ENCODE measurements at regions not wholly inside any gene's neighbourhood (a gene's known extent, or its start where the extent isn't known, plus 50 kb on each side); places are given as distances from the start of the nearest gene placed in this dataset.

- Histone ChIP-seq H2AFZ (ENCODE audit: low read length) (no peak overlapping the region), H3F3A (ENCODE audit: low read depth) (no peaks in the 10 kb centered on the region), H4K20me1 (ENCODE audit: insufficient read depth, low read length, poor library complexity, severe bottlenecking) (no peaks in the 10 kb centered on the region), H3K4me1 (ENCODE audit: insufficient read depth, low read length, poor library complexity, severe bottlenecking) (no peaks in the 10 kb centered on the region), H3K9me2 (replicated peaks; ENCODE audit: low read depth, low read length) (no peaks in the 10 kb centered on the region), H3K27me3 (ENCODE audit: insufficient read depth, low read length, poor library complexity, severe bottlenecking) (no peaks in the 10 kb centered on the region), H3K9me3 (ENCODE audit: insufficient read depth, low read depth, low read length) (no peaks in the 10 kb centered on the region; the same call in 1 of the 2 replicates), H3K4me2 (ENCODE audit: low read depth, low read length, poor library complexity, severe bottlenecking) (no peak overlapping the region), H3K36me3 (ENCODE audit: insufficient read depth, low read length) (no peaks in the 10 kb centered on the region), H3K9ac (ENCODE audit: low read depth, low read length, poor library complexity, severe bottlenecking) (no peak overlapping the region), H3K4me3 (ENCODE audit: low read length, poor library complexity, severe bottlenecking) (no peak overlapping the region), H3K79me2 (ENCODE audit: insufficient read depth, low read length) (no peaks in the 10 kb centered on the region)
- no peak for TF ChIP-seq EZH2phosphoT487 (IDR thresholded peaks at IDR 0.05; ENCODE audit: borderline replicate concordance)
- no peak for TF ChIP-seq CTCF (conservative IDR thresholded peaks at IDR 0.05; ENCODE audit: low read length)
Observed at GRCh38 chr1:177729646-177730045, 240.2 kb downstream of the SEC16B start.

GRCh38 chr1:177723533-177723932, 246.3 kb downstream of the SEC16B start:
- H3K9ac ChIP-seq (ENCODE audit: low read depth, low read length, poor library complexity, severe bottlenecking) = no peak overlapping the region
- TF ChIP-seq EZH2phosphoT487 (IDR thresholded peaks at IDR 0.05; ENCODE audit: borderline replicate concordance) = no peak
- no peak for TF ChIP-seq CTCF (conservative IDR thresholded peaks at IDR 0.05; ENCODE audit: low read length)
- H3K4me1 ChIP-seq (ENCODE audit: insufficient read depth, low read length, poor library complexity, severe bottlenecking) = no peaks in the 10 kb centered on the region
- H3K27me3 ChIP-seq (ENCODE audit: insufficient read depth, low read length, poor library complexity, severe bottlenecking) = no peaks in the 10 kb centered on the region
- no peaks in the 10 kb centered on the region for H3K9me2 ChIP-seq (replicated peaks; ENCODE audit: low read depth, low read length)
- H2AFZ ChIP-seq (ENCODE audit: low read length) = no peak overlapping the region
- no peaks in the 10 kb centered on the region for H3K79me2 ChIP-seq (ENCODE audit: insufficient read depth, low read length)
- H3K36me3 ChIP-seq (ENCODE audit: insufficient read depth, low read length) = no peaks in the 10 kb centered on the region
- H3K9me3 ChIP-seq (ENCODE audit: insufficient read depth, low read depth, low read length) = peaks cover 7% of the 10 kb centered on the region; the same call in 1 of the 2 replicates
- no peak overlapping the region for H3K4me2 ChIP-seq (ENCODE audit: low read depth, low read length, poor library complexity, severe bottlenecking)
- H3K4me3 ChIP-seq (ENCODE audit: low read length, poor library complexity, severe bottlenecking) = no peak overlapping the region
- H4K20me1 ChIP-seq (ENCODE audit: insufficient read depth, low read length, poor library complexity, severe bottlenecking) = no peaks in the 10 kb centered on the region
- H3F3A ChIP-seq (ENCODE audit: low read depth) = no peaks in the 10 kb centered on the region

GRCh38 chr1:177710696-177711620, 258.9 kb downstream of the SEC16B start:
- Histone ChIP-seq H3K4me3 (ENCODE audit: low read length, poor library complexity, severe bottlenecking) (no peak overlapping the region), H3K9me2 (replicated peaks; ENCODE audit: low read depth, low read length) (no peaks in the 10 kb centered on the region), H3K36me3 (ENCODE audit: insufficient read depth, low read length) (no peaks in the 10 kb centered on the region), H3K27me3 (ENCODE audit: insufficient read depth, low read length, poor library complexity, severe bottlenecking) (no peaks in the 10 kb centered on the region), H3K4me2 (ENCODE audit: low read depth, low read length, poor library complexity, severe bottlenecking) (no peak overlapping the region), H3F3A (ENCODE audit: low read depth) (no peaks in the 10 kb centered on the region), H4K20me1 (ENCODE audit: insufficient read depth, low read length, poor library complexity, severe bottlenecking) (no peaks in the 10 kb centered on the region), H3K9ac (ENCODE audit: low read depth, low read length, poor library complexity, severe bottlenecking) (no peak overlapping the region), H3K9me3 (ENCODE audit: insufficient read depth, low read depth, low read length) (no peaks in the 10 kb centered on the region; the same call in 1 of the 2 replicates), H3K4me1 (ENCODE audit: insufficient read depth, low read length, poor library complexity, severe bottlenecking) (no peaks in the 10 kb centered on the region), H2AFZ (ENCODE audit: low read length) (no peak overlapping the region), H3K79me2 (ENCODE audit: insufficient read depth, low read length) (no peaks in the 10 kb centered on the region)
- TF ChIP-seq EZH2phosphoT487 (IDR thresholded peaks at IDR 0.05; ENCODE audit: borderline replicate concordance) = no peak
- TF ChIP-seq CTCF (conservative IDR thresholded peaks at IDR 0.05; ENCODE audit: low read length) = no peak
